DMS114 treated with DMSO at 0.1 percent for 48 hours (cell line): ENCODE measurements at regions not wholly inside any gene's neighbourhood (a gene's known extent, or its start where the extent isn't known, plus 50 kb on each side); places are given as distances from the start of the nearest gene placed in this dataset.
"Not testable (repeated sequence)": the region's sequence is repeated elsewhere in the genome, so short reads cannot be mapped to it uniquely, and the experiment has no call there.

Source experiments
- DNase-seq: peaks from one replicate; lab custom pipeline; 2025; ENCODE audit not compliant: unreplicated experiment; lab: John Stamatoyannopoulos, UW

DNA sequence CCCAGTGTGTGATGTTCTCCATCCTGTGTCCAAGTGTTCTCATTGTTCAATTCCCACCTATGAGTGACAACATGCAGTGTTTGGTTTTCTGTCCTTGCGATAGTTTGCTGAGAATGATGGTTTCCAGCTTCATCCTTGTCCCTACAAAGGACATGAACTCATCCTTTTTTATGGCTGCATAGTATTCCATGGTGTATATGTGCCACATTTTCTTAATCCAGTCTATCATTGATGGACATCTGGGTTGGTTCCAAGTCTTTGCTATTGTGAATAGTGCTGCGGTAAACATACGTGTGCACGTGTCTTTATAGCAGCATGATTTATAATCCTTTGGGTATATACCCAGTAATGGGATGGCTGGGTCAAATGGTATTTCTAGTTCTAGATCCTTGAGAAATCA lies 134.3 kb downstream of the CCDC71L start:
- DNase-seq = not testable (repeated sequence)

DNA sequence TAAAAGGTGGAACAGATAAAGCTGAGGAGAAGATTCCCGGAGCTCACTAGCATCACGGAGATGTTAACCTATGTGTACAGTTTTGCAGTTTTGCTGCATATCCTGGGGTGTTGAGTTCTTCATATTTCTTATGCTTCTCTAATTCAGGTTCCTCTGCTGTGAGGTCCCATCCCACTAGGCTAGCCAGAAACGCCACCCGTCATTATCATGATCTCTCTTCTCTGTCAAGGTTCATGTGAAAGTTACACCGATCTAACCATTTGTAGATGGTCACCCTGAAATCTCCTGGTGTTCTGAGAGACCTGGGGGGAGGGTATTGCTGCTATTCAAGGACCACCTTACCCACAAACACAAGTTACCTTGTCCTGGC lies 136.3 kb downstream of the CCDC71L start:
- no peak for DNase-seq

DNA sequence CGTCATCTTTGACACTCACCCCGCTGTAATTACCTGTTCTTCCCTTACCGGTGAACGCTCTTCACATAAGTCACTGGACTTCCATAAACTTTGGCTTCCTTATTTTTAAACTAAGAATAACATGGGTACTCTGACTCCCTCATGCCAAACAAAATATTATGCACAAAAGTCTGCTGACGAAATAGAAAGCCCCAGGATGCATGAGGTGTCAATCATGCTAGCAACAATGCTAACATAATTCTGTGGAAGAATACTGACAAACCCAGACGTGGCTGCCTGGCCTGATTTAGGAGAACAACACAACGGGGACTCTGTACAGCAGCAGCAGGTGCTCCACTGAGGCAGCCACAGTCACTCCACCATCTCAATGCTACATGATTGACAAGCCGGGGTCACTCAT lies 137.5 kb downstream of the CCDC71L start:
- DNase-seq = no peak

DNA sequence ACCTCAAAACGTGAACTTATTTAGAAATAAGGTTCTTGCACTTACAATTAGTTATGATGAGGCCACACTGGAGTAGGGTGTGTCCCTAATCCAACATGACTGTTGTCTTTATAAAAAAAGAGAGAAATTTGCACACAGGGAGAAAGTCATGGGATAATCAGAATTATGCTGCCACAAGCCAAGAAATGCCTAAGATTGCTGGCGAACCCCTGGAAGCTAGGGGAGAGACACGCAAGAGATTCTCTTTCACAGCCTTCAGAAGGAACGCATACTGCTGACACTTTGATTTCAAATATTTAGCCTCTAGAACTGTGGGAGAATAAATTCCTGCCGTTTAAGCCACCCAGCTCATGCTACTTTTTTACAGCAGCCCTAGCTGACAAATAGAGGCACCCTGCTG lies 138.3 kb downstream of the CCDC71L start:
- no peak for DNase-seq

DNA sequence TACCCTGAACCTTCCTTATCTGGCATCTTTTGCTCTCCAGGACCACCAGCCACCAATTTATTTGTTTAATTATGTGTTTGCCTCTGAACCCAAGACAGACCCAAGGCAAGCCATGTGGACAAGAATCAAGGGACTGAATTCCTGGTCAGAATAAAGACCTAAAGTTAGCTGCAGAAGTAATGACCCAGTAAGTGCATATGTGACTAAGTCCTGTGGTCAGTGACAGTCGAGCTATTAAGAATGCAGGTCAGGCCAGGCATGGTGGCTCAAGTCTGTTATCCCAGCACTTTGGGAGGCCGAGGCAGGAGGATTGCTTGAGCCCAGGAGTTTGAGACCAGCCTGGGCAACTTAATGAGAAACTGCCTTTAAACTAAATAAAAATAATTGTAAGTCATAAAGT lies 139.4 kb downstream of the CCDC71L start:
- DNase-seq = no peak

DNA sequence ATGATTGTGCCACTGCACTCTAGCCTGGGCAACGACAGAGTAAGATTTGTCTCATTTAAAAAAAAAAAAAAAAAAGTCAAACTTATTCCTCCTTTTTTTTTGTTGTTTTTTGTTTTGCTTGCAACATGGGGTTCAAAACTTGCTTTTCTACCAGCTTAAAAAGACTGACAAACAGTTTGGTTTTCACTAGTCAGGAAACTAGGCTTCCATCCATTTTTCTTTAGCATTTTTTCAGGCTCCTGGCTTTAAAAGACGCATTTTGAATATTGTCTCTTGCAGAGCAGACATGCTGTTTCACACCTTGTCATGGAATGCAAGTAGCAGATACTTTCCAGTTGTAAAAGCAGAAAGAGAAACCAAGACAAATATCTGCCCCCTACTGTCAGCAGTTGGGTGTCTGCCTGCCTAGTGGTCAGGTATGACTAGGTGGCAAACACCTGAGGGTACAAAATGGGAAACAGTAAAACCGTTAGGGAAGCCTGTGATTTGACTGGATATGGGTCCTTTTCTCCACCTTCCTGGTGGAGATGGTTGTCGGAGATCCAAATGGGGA lies 139.9 kb downstream of the CCDC71L start:
- no peak for DNase-seq

DNA sequence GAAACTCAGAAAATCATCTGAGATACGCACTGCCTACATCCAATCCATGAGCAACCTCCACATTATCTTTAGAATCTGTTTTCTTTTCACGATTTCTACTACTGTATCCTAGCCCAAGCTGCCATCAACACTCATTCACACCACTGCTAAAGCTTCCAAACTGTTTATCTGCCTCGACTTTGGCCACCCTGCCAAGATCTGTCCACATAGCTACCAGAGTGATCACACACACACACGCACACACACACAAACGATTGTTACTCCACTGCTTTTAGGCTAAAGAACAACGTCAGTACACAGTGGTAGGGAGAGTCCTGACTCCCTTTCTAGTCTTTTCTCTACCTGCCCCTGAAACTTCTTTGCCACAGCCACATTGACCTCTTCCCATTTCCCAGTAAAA lies 142.0 kb downstream of the CCDC71L start:
- no peak for DNase-seq

DNA sequence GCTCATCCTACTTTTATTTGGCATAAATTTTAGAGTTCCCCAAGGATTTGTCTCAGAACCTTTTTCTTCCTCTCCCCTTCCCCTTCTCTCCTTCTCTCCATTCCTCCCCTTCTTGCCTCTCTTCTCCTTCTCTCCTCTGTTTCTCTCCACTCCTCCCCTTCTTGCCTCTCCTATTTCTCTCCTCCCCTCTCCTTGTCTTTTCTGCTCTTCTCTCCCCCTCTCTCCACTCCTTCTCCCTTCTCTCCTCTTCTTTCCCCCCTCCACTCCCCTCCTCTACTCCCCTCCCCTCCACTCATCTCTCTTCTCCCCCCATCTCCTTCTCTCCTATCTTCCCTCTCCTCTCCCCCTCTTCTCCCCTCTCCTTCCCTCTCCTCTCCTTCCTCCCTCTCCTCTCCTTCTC lies 142.7 kb downstream of the CCDC71L start:
- no peak for DNase-seq

DNA sequence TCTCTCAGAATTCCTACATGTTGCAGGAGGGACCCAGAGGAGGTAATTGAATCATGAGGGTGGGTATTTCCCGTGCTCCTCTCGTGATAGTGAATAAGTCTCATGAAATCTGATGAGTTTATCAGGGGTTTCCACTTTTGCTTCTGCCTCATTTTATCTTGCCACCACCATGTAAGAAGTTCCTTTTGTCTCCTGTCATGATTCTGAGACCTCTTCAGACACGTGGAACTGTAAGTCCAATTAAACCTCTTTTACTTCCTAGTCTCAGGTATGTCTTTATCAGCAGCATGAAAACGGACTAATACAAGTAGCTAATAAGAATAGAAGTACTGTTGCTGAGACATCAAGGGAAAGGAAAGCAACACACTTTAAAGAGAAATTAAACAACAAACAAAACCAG lies 143.4 kb downstream of the CCDC71L start:
- no peak for DNase-seq

DNA sequence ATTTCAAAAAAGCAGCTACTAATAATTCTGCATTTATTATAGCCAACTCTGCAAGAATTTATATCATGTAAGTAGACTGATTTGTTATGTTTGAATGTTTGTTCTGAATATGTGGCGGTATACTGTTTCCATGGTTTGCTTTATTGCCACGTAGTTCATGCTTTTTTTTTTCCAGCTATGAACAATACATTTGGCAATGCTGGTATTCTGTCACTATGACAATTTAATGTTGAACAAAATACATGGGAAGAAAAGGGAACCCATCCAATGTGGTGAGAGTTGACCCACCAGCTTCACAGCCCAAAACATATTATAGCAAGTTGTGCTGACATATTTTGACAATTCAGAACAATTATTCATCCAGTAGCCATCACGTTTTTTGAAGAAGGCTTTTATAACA lies 145.6 kb downstream of the CCDC71L start:
- DNase-seq = no peak

DNA sequence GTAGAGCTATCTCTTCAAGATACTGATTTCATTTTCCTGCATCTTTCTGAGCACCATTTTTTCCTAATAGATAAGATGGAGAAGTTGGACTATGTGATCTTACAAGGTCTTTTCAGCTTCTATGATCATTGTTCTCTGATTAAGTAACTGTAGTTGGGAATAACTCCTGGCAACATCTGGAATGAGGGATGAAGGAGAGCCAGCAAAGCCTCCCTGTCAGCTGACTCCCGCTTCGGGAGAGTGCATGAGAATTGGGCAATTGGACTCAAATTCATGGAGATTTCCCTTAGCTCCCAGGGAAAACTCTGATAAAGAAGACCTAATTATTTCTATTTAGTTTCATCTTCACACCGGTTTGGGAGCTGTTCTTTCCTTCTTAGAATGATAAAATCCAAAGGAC lies 146.1 kb downstream of the CCDC71L start:
- no peak for DNase-seq

DNA sequence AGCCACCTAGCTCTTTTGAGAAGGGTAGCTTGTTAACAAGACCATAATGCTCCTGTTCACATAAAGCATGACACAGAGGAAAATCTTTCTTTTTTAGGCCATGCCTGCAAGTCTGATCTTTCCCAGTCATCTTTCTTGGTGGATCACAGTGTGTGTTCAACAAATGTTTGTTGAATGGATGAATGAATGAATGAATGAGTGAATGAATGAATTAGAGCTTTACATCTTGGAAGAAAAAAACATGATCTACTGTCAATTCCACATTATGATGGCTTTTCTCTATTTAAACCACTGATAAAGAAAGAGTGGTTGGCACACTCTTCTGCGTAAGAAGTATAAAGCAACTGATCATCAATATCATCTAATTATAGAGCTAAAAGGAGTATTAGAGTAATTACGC lies 148.7 kb downstream of the CCDC71L start:
- no peak for DNase-seq

DNA sequence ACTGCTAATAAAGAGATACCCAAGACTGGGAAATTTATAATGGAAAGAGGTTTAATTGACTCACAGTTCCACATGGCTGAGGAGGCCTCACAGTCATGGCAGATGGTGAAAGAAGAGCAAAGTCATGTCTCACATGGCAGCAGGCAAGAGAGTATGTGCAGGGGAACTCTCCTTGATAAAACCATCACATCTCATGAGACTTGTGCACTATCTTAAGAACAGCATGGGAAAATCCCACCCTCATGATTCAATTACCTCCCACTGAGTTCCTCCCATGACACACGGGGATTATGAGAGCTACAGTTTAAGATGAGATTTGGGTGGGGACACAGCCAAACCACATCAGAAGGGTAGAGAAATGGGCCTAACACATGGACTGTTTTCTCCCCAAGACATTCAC lies 156.3 kb downstream of the CCDC71L start:
- no peak for DNase-seq

DNA sequence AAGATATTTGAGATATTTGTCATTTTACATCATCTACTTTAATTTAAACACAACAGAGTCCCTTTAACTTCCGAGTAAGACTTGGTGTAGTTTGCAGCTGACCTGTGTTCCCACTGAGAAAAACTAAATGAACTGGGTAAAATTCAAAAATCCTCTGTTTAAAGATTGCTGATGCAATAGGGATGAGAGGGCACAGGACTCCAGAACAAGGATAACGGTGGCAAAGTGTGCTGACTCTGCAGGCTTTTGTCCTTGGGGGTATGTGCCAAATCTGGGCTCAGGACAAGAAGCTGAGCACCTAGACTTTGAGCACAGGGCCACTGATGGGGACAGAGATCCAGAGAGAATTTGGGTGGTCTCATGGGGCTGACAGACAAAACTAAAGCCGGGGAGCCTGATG lies 156.8 kb downstream of the CCDC71L start:
- no peak for DNase-seq

DNA sequence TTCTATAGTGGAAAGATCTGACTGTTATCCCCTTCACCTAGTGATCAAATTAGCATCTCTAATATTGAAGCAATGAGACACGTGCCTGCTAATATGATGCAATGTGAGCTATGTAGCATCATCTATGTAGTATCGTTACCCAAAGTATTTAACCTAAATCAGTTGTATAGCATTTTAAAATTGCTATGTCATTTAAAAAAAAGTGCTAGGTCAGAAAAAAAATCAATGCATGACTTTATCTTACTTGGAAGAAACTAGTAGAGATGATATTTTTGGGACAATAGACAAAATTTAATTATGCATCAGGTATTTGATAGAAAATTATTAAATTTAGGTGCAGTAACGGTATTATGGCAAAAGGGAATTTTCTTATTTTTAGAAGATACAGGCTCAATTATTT lies 157.3 kb downstream of the CCDC71L start:
- DNase-seq = no peak

DNA sequence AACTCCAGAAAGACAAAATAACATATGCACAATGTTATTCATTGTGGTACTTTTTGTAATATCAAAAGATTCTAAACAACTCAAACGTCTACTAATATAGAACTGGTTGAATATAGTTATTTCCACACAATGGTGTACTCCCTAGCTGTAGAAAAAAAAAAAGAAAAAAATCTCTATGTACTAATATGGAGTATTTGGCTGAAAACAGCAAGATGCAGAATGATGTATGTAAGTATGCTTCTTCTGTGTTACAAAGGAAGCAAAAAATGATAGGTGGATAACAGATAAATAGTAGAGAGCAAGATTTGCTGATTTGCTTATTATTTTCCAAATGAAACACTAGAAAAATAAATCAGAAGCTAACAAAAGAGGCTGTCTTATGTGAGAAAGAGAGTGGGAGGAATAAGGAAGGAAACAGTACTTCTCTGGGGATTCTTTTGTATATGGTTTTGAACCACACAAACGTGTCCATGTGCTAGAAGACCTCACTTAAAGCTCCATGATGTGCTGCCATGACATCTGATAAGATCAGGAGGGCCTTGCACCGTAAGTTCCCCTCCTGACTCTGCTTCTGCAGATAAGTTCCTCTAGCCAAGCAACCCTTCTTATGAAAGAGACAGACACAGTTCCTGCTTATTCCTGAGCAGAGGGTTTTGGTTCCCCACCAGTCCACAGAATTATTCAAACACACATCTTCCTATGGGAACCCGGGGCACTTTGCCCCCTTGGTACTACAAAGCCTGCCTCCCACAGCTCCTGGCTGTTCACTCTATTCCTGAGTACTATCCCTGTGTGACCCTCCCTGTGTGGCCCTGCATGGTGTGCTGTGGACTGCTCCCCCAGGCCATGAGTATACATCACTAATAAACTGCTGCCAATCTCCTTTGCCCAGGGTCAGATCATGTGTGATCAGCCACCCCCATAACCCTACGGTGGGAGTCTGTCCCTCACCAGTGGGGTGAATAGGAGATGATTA lies 159.1 kb downstream of the CCDC71L start:
- no peak for DNase-seq

DNA sequence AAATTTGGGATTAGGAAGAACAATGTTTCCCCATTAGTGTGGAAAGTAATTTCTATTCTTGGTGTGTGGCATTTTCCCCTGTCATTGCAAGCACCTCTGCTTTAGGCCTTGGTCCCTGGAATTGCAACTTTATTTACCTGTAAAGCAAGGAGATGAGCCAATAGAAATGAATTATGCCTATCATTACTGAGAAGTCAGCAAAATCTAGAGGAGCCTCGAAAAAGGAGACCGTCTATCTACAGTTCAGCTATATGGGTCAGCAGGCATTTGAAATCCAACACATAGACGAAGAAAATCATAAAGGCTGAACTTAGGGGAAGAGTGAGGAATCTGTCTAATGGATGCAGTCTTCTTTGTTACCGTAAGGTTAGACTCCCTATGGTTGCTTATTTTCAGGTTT lies 161.1 kb downstream of the CCDC71L start:
- DNase-seq = no peak

DNA sequence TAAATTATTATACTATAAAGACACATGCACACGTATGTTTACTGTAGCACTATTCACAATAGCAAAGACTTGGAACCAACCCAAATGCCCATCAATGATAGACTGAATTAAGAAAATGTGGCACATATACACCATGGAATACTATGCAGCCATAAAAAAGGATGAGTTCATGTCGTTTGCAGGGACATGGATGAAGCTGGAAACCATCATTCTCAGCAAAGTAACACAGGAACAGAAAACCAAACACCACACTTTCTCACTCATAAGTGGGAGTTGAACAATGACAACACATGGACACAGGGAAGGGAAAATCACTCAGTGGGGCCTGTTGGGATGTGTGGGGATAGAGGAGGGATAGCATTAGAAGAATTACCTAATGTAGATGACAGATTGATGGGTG lies 163.0 kb downstream of the CCDC71L start:
- DNase-seq = not testable (repeated sequence)

DNA sequence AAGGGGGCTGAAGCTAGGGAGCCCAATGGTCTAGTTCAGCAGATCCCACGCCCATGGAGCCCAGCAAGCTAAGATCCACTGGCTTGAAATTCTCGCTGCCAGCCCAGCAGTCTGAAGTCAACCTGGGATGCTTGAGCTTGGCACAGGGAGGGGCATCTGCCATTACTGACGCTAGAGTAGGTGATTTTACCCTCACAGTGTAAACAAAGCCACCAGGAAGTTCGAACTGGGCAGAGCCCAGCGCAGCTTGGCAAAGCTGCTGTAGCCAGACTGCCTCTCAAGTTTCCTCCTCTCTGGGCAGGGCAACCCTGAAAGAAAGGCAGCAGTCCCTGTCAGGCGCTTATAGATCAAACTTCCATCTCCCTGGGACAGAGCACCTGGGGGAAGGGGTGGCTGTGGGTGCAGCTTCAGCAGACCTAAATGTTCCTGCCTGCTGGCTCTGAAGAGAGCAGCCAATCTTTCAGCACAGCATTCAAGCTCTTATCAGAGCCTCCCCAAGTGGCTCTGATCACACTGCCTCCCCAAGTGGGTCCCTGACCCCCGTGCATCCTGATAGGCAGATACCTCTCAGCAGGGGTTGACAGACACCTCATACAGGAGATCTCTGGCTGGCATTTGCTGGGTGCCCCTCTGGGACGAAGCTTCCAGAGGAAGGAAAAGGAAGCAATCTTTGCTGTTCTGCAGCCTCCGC lies 167.8 kb downstream of the CCDC71L start:
- DNase-seq = no peak

DNA sequence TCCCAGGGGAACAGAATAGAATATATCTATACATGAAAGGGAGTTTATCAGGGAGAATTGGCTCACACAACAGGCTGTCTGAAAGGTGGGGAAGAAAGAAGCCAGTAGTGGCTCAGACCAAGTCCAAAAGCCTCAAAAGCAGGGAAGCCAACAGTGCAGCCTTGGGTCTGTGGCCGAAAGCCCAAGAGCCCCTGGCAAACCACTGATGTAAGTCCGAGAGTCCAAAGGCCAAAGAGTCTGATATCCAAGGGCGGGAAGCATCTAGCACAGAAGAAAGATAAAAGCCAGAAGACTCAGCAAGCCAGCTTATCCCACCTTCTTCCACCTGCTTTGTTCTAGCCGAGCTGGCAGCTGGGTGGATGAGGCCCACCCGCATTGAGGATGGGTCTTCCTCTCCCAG lies 172.5 kb downstream of the CCDC71L start:
- no peak for DNase-seq

DNA sequence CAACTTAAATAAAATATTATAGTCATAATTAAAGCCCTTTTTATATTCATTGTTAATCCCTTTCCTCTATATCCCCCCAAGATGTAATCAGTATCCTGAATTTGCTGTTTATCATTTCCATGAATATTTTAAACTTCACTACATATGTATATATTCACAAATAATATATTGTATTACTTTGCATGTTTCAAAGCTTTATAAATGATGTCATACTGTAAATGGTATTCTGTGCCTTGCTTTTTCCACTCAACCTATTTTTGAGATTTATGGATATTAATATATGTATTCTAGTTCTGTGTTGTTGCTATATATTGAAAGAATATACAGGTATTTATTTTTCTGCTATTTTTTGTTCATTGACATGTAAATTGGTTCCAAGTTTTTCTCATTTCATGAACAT lies 173.1 kb downstream of the CCDC71L start:
- no peak for DNase-seq

DNA sequence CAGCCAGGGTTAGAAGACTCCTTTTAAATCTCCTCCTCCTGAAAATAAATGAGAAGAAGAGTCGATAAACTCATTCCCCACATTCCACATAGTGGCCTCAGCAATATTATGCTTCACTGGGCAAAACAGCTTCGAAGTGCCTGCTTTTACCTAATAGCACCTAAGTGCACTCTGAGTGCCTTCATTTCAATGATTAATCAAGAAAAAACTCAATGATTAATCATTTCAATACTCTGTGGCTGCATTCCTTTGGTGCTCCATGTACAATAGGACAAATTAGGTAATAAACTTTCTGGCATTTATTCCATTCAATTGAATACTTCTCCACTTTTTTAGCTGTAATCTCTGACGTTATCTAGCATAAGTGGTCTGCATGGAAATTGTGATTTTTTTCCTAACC lies 174.6 kb downstream of the CCDC71L start:
- no peak for DNase-seq
